Neural progenitor cell (in vitro differentiated cells): ENCODE measurements at regions not wholly inside any gene's neighbourhood (a gene's known extent, or its start where the extent isn't known, plus 50 kb on each side); places are given as distances from the start of the nearest gene placed in this dataset.

Experiments
- DNase-seq: peaks from one replicate; pipeline ENCODE4 v3.0.0-alpha.2; 2016; ENCODE audit warnings: low spot score
- H2AFZ ChIP-seq: fragments of 200-600 bp; sonication (generic); replicated peaks from 2 replicates; pipeline ENCODE4 v1.6.1; 2016; ENCODE audit warnings: antibody characterized with exemption
- H3F3A ChIP-seq: fragments of 200-600 bp; sonication (generic); 2 replicates; pipeline ENCODE4 v1.6.1; 2016; ENCODE audit warnings: antibody characterized with exemption, low read depth
- H3K27ac ChIP-seq: fragments of 200-600 bp; sonication (generic); 2 replicates; pipeline ENCODE4 v1.5.1; 2016; ENCODE audit warnings: mild to moderate bottlenecking
- H3K27me3 ChIP-seq: fragments of 200-600 bp; sonication (generic); 2 replicates; pipeline ENCODE4 v1.6.1; 2016; ENCODE audit warnings: mild to moderate bottlenecking, moderate library complexity
- H3K36me3 ChIP-seq: fragments of 200-600 bp; sonication (generic); 2 replicates; pipeline ENCODE4 v1.5.1; 2016
- H3K4me1 ChIP-seq: fragments of 200-600 bp; sonication (generic); 2 replicates; pipeline ENCODE4 v1.6.1; 2016; ENCODE audit warnings: mixed run types
- H3K4me2 ChIP-seq: fragments of 200-600 bp; sonication (generic); 2 replicates; pipeline ENCODE4 v1.6.1; 2016
- H3K4me3 ChIP-seq: fragments of 200-600 bp; sonication (generic); 2 replicates; pipeline ENCODE4 v1.5.1; 2016
- H3K79me2 ChIP-seq: fragments of 200-600 bp; sonication (generic); 2 replicates; pipeline ENCODE4 v1.6.1; 2016; ENCODE audit warnings: low read depth
- H3K9ac ChIP-seq: fragments of 200-600 bp; sonication (generic); 2 replicates; pipeline ENCODE4 v1.6.1; 2016
- H3K9me3 ChIP-seq: fragments of 200-600 bp; sonication (generic); 2 replicates; pipeline ENCODE4 v1.5.1; 2016; ENCODE audit warnings: low read depth
- H4K20me1 ChIP-seq: fragments of 200-600 bp; sonication (generic); 2 replicates; pipeline ENCODE4 v1.6.1; 2016; ENCODE audit warnings: low read depth
- H3K27ac Mint-ChIP-seq: 3 replicates; pipeline ENCODE4 v1.8.0; 2021; ENCODE audit warnings: mixed read lengths
- H3K27me3 Mint-ChIP-seq: 2 replicates; pipeline ENCODE4 v1.8.0; 2022; ENCODE audit warnings: low read depth, mild to moderate bottlenecking, inconsistent platforms, moderate library complexity, mixed read lengths; ENCODE audit not compliant: insufficient read depth
- H3K36me3 Mint-ChIP-seq: 3 replicates; pipeline ENCODE4 v1.8.0; 2021; ENCODE audit warnings: mixed read lengths
- H3K4me1 Mint-ChIP-seq: 3 replicates; pipeline ENCODE4 v1.8.0; 2021; ENCODE audit warnings: mixed read lengths
- H3K4me3 Mint-ChIP-seq: 3 replicates; pipeline ENCODE4 v1.8.0; 2021; ENCODE audit warnings: mild to moderate bottlenecking, moderate library complexity, mixed read lengths
- H3K9me3 Mint-ChIP-seq: 3 replicates; pipeline ENCODE4 v1.8.0; 2020; ENCODE audit warnings: mixed read lengths
- EZH2 ChIP-seq: fragments of 200-600 bp; sonication (generic); IDR thresholded peaks from 2 replicates; pipeline ENCODE4 v1.6.1; 2017; ENCODE audit warnings: antibody characterized with exemption, mild to moderate bottlenecking, moderate library complexity
- EZH2phosphoT487 ChIP-seq: fragments of 200-600 bp; sonication (generic); IDR thresholded peaks from 2 replicates; pipeline ENCODE4 v1.6.1; 2017; ENCODE audit warnings: antibody characterized with exemption
- TF ChIP-seq, protein P1 (sequence below): fragments of 200-600 bp; sonication (generic); IDR thresholded peaks from 2 replicates; pipeline ENCODE4 v1.5.1; 2017; ENCODE audit warnings: antibody characterized with exemption, mild to moderate bottlenecking

DNA sequence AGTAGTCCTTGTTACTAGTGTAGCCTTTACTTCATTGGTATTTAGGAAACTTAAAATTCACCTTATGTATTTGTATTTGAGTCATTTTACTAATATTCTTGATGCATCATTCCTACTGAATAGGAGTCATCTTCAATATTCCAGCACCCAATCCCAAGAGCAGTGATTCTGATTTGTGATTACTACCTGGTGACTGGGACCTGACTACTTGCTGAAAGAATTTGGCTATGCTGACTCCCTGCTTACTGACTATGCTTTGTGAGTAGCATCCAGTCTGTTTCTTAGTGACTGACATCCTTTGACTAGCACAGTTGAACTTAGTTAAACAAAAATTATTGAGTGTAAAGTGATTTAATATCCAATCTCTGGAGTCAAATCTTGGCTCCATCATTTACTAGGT lies 129.9 kb upstream of the NEGR1 start:
- H3K27ac ChIP-seq = no peak overlapping the region
- H3K4me3 ChIP-seq = no peak overlapping the region
- no peaks in the 10 kb centered on the region for H3K4me1 Mint-ChIP-seq
- no peaks in the 10 kb centered on the region for H3K9me3 Mint-ChIP-seq
- no peaks in the 10 kb centered on the region for H3K9me3 ChIP-seq
- no peak overlapping the region for H2AFZ ChIP-seq
- DNase-seq = no peak
- H3K36me3 ChIP-seq = no peaks in the 10 kb centered on the region
- no peaks in the 10 kb centered on the region for H3F3A ChIP-seq
- peaks cover 2% of the 10 kb centered on the region for H3K27me3 Mint-ChIP-seq
- no peak overlapping the region for H3K4me2 ChIP-seq
- H3K4me3 Mint-ChIP-seq = no peak overlapping the region
- H3K27ac Mint-ChIP-seq = no peak overlapping the region
- no peaks in the 10 kb centered on the region for H3K36me3 Mint-ChIP-seq
- no peaks in the 10 kb centered on the region for H4K20me1 ChIP-seq
- H3K27me3 ChIP-seq = no peaks in the 10 kb centered on the region
- no peaks in the 10 kb centered on the region for H3K4me1 ChIP-seq
- no peak overlapping the region for H3K9ac ChIP-seq
- no peak for TF ChIP-seq EZH2phosphoT487
- TF ChIP-seq, protein P1, sequence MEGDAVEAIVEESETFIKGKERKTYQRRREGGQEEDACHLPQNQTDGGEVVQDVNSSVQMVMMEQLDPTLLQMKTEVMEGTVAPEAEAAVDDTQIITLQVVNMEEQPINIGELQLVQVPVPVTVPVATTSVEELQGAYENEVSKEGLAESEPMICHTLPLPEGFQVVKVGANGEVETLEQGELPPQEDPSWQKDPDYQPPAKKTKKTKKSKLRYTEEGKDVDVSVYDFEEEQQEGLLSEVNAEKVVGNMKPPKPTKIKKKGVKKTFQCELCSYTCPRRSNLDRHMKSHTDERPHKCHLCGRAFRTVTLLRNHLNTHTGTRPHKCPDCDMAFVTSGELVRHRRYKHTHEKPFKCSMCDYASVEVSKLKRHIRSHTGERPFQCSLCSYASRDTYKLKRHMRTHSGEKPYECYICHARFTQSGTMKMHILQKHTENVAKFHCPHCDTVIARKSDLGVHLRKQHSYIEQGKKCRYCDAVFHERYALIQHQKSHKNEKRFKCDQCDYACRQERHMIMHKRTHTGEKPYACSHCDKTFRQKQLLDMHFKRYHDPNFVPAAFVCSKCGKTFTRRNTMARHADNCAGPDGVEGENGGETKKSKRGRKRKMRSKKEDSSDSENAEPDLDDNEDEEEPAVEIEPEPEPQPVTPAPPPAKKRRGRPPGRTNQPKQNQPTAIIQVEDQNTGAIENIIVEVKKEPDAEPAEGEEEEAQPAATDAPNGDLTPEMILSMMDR = no peak
- no peak for TF ChIP-seq EZH2
- no peaks in the 10 kb centered on the region for H3K79me2 ChIP-seq

- no peaks in the 10 kb centered on the region for H3K4me1 ChIP-seq
- Mint-ChIP-seq H3K27me3 (no peaks in the 10 kb centered on the region), H3K4me1 (no peaks in the 10 kb centered on the region), H3K27ac (no peak overlapping the region), H3K36me3 (no peaks in the 10 kb centered on the region), H3K4me3 (no peak overlapping the region), H3K9me3 (no peaks in the 10 kb centered on the region)
- no peaks in the 10 kb centered on the region for H3K79me2 ChIP-seq
- no peak overlapping the region for H3K9ac ChIP-seq
- no peaks in the 10 kb centered on the region for H3K36me3 ChIP-seq
- H4K20me1 ChIP-seq = no peaks in the 10 kb centered on the region
- H3K9me3 ChIP-seq = no peaks in the 10 kb centered on the region
- H3K4me3 ChIP-seq = no peak overlapping the region
- H3K27ac ChIP-seq = no peak overlapping the region
- no peaks in the 10 kb centered on the region for H3F3A ChIP-seq
- TF ChIP-seq, protein P1 = no peak
- TF ChIP-seq EZH2phosphoT487 = no peak
- no peak for TF ChIP-seq EZH2
- H3K27me3 ChIP-seq = no peaks in the 10 kb centered on the region
- no peak for DNase-seq
- H3K4me2 ChIP-seq = no peak overlapping the region
- H2AFZ ChIP-seq = no peak overlapping the region
Observed at GRCh38 chr1:72399807-72400206, 117.5 kb upstream of the NEGR1 start.

DNA sequence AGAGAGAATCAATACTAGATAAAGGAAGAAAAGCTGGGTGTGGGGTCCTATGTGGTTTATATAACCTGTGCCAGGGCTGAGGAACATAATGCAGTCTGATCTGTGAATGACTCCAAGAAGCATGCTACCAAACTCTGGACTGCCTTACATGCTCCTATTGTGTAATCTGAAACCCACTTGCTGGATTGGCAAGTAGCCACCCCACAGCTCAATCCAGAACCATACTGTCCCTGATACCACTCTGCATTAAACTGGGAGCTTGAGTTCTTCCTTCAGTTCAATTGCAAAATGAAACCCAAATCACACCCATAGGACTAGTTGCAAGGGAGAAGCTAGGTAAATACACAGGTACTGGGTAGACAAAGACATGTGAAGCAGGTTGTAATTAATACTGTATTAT lies 115.4 kb upstream of the NEGR1 start:
- Histone ChIP-seq H3F3A (no peaks in the 10 kb centered on the region), H3K79me2 (no peaks in the 10 kb centered on the region), H3K9me3 (no peaks in the 10 kb centered on the region), H3K4me3 (no peak overlapping the region), H3K36me3 (no peaks in the 10 kb centered on the region), H3K4me1 (no peaks in the 10 kb centered on the region), H3K9ac (no peak overlapping the region), H4K20me1 (no peaks in the 10 kb centered on the region), H3K27ac (no peak overlapping the region), H3K4me2 (no peak overlapping the region), H2AFZ (no peak overlapping the region), H3K27me3 (no peaks in the 10 kb centered on the region)
- Mint-ChIP-seq H3K4me3 (no peak overlapping the region), H3K36me3 (no peaks in the 10 kb centered on the region), H3K4me1 (no peaks in the 10 kb centered on the region), H3K9me3 (no peaks in the 10 kb centered on the region), H3K27me3 (no peaks in the 10 kb centered on the region), H3K27ac (no peak overlapping the region)
- TF ChIP-seq, protein P1 = no peak
- TF ChIP-seq EZH2phosphoT487 = no peak
- no peak for TF ChIP-seq EZH2
- DNase-seq = peak; percentile 9

DNA sequence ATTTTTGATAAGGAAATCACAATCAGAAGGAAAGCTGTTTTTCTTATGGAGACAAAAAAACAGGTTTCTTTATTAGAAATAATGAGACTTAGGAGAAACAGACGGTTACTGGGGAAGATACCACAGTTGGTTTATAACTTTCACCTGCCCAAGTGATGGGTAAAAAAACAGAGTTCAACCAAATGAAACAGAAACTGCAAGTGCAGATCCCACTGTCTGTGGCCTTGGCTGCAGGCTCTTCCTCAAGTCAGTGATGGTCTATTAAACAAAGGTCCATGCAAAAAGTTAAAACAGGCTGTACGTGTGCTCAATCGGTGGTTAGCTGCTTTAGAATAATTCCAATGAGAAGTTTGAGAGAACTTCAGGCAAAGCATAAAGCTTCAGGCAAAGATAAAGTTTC lies 112.1 kb upstream of the NEGR1 start:
- Histone ChIP-seq H3K9me3 (no peaks in the 10 kb centered on the region), H3K9ac (no peak overlapping the region), H3F3A (no peaks in the 10 kb centered on the region), H3K36me3 (no peaks in the 10 kb centered on the region), H3K4me3 (no peak overlapping the region), H3K4me2 (no peak overlapping the region), H3K27me3 (no peaks in the 10 kb centered on the region), H3K4me1 (no peaks in the 10 kb centered on the region), H3K79me2 (no peaks in the 10 kb centered on the region), H3K27ac (no peak overlapping the region), H2AFZ (no peak overlapping the region), H4K20me1 (no peaks in the 10 kb centered on the region)
- Mint-ChIP-seq H3K27ac (no peak overlapping the region), H3K4me1 (no peaks in the 10 kb centered on the region), H3K36me3 (no peaks in the 10 kb centered on the region), H3K4me3 (no peak overlapping the region), H3K27me3 (no peaks in the 10 kb centered on the region), H3K9me3 (no peaks in the 10 kb centered on the region)
- TF ChIP-seq EZH2phosphoT487 (no peak), EZH2 (no peak)
- TF ChIP-seq, protein P1 = no peak
- DNase-seq = no peak
